Kidney tubule cell (primary cell): ENCODE measurements at regions not wholly inside any gene's neighbourhood (a gene's known extent, or its start where the extent isn't known, plus 50 kb on each side); places are given as distances from the start of the nearest gene placed in this dataset.

Experiments
- DNase-seq: peaks from one replicate; pipeline ENCODE4 v3.0.0-alpha.2; 2018; ENCODE audit warnings: low spot score

DNA sequence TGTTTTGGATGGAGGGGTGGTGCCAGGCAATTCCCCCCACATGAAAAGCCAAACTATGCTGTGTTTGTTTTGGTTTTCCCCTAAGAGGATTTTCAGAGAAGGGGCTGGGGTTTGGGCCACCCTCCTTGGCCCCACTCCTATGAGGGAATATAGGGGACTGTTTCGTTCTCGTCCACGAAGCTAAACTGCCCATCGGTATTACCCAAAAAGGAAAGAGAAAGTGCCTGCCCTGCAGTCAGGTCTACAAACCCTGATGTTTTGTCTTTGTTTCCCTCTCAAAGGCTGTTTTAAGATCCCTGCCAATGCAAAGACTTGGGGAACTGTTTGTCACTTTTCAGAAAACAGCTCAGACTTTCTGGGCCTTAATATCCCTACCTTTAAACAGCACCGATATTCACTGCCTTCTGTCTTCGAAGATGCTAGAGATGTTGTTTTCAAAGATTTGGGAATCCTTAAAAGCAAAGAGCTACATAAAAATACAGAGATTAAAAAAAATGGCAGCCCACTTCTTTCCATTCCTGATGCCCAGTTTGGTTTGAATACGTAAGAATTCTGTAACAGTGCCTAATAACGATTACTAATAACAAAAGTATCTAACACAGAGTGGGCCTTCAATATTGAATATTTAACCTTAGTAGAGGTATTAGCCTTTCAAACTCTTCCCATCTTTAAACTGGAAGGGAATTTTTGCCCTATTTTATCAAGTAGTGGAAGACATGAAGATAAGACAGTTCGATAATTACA, 518.4 kb downstream of the MED13L start:
- DNase-seq = no peak

DNA sequence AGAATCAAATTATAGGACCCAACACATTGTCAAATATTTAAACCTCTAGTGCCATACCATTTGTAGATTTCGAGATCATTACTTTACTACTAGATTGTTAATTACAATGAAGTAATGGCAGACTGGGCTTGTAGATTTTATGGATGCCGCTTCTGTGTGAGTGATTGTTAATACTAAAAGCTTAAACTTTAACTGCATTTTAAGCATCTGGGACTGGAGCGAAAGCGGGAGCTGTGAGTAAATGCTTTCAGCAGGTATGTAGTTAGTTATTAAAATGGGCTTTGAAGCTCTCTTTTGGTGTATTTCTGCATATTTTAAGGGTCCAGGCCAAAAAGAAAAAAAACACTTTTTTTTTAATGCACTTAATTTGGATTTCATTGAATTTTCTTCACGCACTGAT, 519.3 kb downstream of the MED13L start:
- no peak for DNase-seq

DNA sequence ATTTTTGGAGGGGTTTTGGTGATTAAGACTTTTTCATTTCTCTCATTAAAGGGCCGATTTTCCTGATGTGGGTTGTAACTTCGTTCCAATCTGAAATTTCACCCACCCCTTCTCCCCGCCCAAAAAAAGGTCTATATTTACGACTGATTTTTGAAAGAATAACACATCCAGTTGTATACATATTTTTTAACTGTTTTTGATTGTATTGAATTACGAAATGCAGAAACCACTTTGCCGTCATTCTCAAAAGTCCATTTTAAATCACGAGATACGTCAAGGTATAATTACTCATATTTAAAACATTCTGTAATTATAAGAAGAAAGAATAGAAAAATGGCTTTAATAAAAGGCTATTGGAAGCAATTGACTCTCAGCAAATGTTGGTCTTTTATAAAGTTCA, 520.7 kb downstream of the MED13L start:
- no peak for DNase-seq

DNA sequence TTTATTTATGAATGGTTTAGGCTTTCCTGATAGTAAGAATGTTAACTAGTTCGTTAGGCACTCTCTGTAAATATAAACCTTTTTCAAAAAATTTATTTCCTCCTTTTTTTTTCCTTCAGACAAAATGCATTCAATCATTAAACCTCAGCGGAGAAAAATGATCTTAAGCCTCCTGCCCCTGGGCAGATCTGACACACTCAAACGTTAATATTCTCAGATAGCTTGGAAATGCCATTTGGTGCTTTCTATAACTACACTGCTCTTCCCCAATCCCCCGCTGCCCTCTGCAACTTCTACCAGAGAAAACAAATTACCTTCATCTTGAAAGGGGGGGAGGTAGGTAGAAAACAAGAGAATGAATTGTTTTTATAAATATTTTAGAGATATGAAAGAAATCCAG, 521.2 kb downstream of the MED13L start:
- DNase-seq = no peak

DNA sequence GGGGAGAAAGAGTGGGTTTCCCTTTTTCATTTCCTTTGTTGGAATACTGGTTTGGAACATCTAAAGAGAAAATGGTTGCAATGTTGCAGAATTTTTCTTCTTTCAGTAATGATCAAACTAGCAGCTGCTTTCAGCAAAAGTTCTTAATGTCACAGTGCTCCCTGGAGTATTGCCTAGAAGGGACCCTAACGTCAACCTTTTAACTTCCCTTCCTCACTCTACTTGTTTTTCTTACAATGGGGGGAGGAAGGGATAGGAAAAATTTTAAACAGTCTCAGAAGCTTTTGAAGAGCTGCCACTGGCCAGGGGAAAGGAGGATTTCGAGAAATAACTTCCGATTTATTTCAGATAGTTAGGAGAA, 521.8 kb downstream of the MED13L start:
- DNase-seq = no peak

DNA sequence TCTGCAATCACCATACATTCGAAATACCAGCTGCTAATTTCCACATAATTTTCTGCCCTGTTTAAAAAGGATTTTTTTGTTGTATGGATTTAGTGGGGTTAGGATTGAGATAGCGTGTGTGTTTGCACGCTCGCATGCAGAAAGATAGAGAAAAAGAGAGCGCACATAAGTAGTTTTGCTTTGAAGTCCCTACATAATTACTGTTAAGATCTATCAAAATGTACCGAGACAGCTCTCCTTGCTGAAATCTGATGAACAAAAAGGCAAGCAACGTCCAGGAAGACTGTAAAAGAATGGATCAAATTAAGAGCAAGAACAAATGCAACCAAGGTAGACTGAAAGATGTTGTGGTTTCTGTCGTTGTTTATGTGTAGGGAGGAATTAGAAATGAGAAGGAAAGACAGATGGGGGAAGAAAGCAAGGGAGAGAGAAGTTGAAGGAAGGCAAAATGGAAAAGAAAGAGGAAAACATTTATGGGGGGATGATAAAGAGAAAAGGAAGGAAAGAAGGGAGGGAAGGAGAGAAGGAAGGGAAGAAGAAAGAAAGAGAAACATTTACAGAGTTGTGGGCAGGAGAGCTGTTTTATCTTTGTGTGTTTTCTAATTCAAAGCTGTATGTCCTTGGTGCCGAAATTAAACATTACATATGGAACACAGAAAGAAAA, 522.3 kb downstream of the MED13L start:
- DNase-seq = no peak

DNA sequence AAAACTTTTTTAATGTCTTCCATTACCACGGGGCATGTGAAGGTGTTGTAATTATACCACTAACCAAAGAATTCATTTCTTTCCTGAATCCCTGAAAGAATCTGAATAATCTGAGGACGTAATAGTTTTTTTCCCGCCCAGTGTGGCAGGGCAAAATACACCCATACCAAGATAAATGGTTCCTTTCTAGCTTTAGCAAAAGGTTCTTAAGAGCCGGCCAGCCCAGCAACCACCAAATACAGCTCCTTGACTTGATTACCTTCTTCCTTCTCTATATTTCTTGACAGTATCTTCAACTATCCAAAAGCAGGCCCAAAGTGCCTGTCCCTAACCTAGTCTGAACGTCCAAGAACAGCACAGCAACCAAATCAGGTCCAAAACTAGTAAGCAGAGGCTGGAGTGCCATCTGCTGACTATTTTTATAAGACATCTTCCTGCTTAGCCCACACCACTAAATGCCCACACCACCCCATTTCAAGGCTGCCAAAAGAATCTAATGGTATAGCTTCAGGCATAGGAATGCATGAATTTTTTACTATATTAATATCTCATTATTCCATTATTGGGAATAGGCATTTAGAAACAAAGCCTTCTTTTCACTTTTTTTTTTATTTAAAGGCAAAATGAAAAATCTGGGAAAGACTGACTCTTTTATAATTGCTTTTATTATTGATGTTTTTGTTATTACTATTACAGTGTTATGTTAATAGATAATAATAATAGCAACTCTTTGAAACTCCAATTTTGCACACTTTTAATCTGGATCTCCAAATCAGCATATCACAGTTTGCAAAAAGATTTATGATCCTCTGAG, 524.4 kb downstream of the MED13L start:
- DNase-seq = peak; percentile 63

DNA sequence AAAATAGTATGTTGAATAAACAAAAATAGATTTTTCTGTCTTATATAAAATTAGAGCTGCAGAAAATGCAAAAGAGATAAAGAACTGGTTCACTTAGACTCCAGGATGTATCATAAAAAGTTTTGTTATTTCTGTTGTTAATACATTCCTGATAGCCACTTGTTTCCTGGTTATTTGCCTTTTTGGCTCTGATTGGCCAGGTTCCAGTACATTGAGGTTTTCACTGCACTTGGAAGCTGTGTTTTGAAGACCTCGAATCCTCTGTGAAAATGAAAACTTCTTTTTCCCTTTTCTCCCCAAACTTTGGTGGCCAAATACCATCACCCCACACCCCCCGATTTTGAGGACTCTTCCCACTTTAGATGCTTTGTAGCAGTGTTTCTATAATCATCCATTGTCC, 525.3 kb downstream of the MED13L start:
- peak; percentile 6 for DNase-seq

DNA sequence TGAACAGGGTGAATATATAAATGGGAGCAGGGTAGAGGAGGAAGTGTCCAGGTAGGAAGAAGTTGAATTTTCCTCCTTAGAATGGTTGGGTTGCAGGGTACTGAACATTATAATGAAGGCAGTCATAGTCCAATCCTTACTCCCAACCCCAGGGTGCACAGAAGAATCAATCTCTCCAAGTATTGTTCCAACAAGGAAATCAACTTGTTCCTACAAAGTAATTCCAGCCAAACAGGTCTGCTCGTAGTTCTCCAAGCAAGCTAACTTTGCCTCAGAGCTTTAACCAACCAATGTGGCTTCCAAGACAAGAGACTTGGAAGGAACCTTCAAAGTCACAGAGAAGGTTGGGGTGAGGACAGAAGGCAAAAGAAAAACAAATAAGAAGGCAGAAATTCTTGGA, 527.2 kb downstream of the MED13L start:
- no peak for DNase-seq

DNA sequence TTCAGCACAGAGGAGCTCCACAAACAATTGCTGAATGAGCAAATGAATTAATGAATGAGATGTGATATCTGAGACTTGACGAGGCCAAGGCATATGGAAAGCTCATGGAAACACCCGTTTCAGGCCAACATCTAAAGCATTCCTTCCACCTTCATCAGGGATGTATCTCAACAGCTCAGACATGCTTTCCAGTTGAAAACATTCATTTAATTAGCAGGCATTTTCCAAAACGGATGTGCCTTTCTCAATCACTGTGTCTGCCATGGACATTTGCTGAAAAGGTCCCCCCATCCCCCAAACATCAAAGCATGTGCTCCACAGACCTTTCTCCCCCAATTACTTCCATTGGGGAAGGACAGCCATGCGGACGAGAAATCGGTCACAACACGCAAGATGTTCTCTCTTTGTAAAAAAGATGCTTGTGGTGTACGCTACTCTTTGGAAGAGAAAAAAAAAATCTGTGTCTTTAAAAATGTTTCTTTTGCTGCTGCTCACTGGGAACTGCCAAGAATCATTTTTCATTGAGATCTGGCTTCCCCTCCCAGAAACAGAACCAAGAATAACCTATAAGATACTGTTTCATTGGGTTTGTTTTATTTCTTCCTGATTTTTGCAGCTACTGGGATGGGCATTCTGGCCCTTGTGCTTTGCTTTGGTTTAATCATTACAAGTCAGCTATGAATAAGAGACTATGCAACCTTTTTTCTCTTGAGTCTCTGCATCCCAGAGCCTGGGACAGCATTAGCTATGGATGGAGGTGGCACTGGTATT, 528.2 kb downstream of the MED13L start:
- no peak for DNase-seq

DNA sequence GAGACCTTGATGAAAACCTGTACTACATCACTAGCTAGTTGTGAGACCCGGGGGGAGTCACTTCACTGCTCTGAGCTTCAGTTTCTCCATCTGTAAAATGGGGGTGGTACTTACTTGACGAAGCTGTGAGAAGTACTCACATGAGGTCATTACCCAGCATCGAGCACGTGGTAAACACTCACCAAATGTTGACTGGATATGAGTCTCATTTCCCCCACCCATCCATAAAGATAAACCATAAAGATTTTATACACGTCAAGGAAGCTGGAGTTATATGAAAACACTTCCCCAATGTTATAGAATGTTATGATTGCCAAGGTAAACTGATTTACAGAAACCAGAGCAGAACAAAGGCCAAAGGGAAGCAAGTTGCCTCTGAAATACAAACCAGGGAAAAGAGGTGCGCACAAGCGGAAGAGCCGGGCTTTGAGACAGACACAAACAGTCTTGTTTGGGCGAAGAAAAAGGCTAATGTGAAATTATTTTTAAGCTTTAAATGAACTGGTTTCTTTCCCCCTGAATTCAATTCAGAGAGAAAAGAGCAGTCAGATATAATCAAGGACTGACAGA, 536.8 kb downstream of the MED13L start:
- no peak for DNase-seq

DNA sequence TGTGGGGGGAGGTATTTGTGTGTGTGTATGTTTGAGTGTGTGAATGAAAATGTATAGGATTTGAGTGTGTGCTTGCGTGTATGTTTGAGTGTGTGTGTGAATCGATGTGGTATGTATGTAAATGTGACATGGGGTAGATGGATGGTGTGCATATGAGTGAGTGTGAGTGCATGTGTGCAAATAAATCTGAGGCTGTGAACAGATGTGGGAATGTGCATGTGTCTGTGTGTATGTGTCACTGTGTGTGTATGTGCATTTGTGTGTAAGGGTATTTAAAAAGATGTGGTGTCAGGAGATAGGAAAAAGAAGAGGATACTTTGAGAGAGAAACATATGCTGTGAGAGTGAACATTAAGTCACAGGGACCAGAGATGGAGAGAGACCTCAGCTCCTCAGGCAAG, 539.6 kb downstream of the MED13L start:
- no peak for DNase-seq

DNA sequence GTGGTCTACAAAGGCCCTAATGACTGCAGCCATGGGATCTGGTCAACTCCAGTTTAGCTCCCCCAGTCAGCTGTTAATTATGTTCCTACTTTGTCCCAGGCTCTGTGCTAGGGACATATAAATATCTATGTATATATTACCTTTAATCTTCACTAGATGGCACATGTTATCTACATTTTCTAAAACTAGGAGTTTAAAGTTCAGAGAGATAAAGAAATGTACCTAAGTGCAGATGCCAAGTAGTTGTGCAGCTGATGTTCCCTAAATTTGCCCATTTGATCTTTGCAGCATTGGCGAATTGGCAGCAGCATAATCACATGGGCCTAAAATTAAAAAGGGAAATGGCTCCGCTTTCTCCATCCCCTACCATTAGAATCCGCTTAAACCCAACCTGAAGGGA, 541.1 kb downstream of the MED13L start:
- no peak for DNase-seq

DNA sequence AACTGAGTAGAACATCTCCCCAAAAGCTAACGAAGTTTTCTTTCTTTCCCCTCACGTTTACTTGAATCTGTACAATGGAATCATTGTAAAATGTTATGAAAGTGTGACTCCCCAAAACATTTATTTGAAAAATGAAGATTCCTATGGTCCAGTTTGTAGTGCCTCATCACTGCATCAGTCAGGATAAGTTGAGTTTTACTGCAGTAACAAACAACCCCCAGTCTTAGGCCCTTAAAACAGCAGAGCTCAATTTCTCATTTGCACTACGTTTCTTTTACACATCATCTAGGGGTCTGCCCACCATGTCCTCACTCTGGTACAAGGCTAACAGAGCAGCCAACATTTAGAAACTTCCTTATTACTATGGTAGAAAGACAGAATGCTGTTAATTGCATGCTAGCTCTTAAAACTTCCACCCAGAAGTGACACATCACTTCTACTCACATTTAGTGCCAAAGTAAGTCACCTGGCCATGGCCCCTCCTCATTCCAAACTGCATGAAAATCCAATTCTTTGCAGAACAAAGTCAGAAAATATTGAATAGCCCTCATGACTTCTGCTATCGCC, 546.4 kb downstream of the MED13L start:
- no peak for DNase-seq

DNA sequence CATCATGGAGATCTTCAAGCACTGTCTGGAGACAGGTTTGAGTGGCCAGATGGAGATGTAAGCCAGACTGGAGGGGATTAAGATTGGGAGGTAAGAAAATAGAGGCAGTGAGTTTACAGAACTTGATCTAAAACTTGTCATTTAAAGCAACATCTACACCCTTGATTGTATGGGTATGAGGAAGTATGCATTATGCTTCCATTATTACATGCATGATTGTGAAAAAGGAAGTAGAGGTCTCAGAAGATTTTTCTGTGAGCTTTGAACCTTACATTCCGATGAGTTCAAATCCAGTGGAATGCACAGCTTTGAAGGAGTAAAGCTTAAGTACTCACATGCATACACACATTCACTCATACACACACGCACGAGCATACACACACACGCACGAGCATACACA, 550.8 kb downstream of the MED13L start:
- no peak for DNase-seq

DNA sequence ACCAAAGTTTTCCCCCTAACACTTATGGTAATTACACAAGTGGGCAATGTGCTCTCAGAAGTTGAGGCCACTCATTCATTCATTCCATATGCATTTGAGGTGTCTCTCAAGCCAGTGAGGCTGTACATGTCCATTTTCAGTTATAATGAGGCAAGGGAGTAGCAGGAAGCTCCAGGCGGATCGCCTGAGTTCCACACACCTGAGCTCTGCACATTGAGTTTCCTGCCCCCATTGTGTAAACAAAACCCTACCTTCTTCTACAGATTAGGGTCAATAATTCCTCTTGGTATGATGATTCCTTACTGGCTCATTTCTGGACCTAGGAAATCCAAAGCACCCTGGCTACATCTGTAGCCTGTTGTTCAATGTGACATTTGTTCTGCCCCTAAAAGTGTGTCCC, 555.3 kb downstream of the MED13L start:
- DNase-seq = no peak

DNA sequence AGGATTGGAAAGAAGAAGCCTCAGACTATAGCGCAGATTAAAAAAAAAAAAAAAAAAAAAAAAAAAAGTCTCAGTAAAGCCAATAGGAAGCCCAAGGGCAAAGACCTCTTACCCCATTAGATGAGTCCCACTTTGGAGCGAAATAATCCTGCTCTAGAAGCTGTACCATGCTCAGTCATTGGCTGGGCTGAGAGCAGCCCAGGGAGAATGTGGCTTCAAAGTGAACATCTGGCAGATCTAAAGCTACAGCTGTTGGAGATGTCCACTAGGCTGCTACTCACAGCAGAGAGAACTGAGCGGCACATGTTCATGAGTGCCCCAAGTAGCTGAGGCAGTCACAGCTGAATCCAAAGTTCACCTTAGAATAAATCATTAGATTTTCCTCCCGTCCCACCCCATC, 560.9 kb downstream of the MED13L start:
- DNase-seq = no peak

DNA sequence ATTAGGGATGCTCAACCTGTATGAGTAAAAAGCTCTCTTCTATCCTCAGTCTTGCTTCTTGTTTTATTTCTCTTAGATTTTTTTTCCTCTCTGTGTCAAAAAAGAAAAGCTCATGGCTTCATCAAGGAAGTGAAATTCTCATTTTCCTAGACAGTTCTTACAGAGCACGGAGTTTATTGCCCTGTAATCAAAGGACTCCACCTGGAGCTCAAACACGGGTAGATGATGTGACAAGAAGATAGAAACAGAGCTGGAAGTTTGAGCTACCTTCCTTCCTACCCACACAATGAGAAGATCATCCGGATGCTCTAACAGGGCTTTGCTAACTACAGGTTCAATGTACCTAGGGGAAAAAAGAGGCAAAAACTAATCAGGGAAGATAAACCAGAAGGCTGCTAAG, 564.8 kb downstream of the MED13L start:
- DNase-seq = no peak

DNA sequence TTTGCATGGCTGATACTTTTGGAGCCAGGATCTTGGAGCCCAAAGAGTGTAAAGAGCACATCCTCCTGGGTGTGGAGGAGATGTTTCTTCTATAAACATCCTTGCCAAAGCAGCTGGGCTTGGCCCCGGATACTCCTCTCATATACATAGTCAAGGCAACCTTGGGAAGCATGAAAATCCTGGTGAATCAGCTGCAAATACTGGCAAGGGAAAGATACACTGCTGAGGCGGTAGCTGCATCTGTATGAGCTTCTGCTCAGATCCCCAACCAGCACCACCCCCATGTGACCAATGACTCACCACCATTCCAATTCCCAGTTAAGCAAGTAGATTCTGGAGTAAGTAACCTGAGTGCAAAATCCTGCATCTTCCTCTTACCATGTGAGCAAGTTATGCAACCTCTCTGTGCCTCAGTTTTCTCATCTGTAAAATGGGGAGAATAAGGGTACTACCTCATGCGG, 567.4 kb downstream of the MED13L start:
- peak; percentile 6 for DNase-seq

DNA sequence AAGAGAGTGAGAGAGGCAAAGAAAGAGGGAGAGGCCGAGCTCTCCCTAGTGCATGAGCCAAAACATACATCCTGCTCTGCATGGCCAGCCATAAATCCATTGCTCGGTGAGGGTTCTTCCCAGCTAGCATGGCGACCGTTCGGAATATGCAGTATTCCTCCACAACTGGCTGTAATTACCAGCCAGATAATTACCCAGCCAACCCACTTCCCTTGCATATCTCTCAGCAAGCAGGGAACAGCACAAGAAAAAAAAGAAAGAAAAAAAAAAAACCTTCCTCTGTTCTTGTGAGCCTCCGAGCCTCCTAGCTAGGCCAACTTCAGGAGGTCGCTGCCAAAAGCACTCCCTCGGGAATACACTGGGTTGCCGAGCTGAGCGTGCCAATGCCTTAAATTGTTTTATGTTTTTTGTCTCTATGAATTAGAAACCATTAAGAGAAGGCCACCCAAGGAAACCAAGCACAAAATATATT, 567.9 kb downstream of the MED13L start:
- no peak for DNase-seq

DNA sequence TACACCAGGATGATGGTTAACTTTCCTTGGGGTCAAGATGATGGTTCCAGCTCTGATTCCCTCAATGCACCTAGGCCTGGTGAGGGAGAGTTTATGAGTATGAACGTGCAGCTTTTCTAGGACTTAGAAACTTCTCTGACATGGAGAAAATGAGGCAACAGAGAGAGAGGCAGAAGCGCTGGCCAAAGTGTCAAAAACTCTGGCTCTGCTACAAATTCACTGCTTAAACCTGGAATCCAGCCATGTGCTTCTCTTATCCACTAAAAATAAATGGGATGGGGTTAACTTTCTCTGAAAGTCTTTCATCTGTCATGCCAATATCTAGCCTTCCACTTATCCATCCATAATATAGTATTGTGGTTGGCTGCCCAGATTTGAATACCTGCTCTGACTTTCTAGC, 568.7 kb downstream of the MED13L start:
- DNase-seq = no peak
